GM12892 (cell line): ENCODE measurements at regions not wholly inside any gene's neighbourhood (a gene's known extent, or its start where the extent isn't known, plus 50 kb on each side); places are given as distances from the start of the nearest gene placed in this dataset.

Experiments used
- POLR2A ChIP-seq: IDR thresholded peaks from 2 replicates; pipeline ENCODE4 v1.6.1; 2011; ENCODE audit warnings: low read depth, low read length, control low read depth
- POLR2AphosphoS5 ChIP-seq: IDR thresholded peaks from 2 replicates; pipeline ENCODE4 v1.6.1; 2011; ENCODE audit warnings: low read depth, low read length, control low read depth
- TAF1 ChIP-seq: IDR thresholded peaks from 2 replicates; pipeline ENCODE4 v1.6.1; 2011; ENCODE audit warnings: low read depth, mild to moderate bottlenecking, control low read depth, low read length, borderline replicate concordance

GRCh38 chr19:30313353-30313750, 58.8 kb upstream of the ZNF536 start:
- no peak for TF ChIP-seq POLR2A
- TF ChIP-seq TAF1 = no peak
- no peak for TF ChIP-seq POLR2AphosphoS5
